ENCODE measurements at regions not wholly inside any gene's neighbourhood (a gene's known extent, or its start where the extent isn't known, plus 50 kb on each side); places are given as distances from the start of the nearest gene placed in this dataset.

DNA sequence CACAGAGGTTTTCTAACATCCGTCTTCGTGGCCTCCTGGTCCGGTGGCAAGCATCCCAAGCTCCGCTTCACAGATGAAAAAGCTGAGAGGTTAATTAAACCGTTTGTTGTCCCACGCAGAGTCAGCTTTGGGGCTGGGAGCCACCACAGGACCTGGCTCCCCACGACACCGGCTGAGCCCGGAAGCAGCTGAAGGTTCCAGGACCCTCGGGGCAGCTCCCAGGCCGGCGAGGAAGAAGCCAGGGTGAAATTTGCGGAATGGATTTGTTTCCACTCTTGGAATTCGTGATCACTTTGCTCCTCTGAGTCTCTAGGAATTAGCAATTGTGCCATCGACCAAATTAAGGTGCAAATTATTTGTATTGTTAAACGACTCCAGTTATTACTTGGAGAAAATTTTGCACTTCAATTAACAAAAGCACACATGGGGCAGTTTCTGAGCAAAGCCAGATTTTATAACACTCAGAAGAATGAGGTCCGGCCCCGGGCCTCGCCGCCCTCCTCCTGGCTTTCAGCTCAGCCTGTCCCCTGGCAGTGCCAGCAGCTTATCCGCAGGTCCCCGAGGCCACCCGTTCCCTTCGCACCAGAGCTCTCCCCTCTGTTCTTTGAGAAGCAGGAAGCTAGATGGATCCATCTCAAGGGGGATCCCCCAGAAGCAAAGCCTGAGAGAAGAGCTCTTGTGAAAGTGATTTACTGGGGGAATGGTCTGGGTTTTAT, 69.1 kb downstream of the SIK1 start (continued):
- TF ChIP-seq TEAD4 (IDR thresholded peaks at IDR 0.05; ENCODE audit: borderline replicate concordance, insufficient read depth) (no peak), GATA2 (CRISPR knock-in tag; IDR thresholded peaks at IDR 0.05) (no peak)
- TF ChIP-seq, protein P1, sequence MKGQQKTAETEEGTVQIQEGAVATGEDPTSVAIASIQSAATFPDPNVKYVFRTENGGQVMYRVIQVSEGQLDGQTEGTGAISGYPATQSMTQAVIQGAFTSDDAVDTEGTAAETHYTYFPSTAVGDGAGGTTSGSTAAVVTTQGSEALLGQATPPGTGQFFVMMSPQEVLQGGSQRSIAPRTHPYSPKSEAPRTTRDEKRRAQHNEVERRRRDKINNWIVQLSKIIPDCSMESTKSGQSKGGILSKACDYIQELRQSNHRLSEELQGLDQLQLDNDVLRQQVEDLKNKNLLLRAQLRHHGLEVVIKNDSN (IDR thresholded peaks at IDR 0.05; ENCODE audit: borderline replicate concordance, low read depth) = no peak

DNA sequence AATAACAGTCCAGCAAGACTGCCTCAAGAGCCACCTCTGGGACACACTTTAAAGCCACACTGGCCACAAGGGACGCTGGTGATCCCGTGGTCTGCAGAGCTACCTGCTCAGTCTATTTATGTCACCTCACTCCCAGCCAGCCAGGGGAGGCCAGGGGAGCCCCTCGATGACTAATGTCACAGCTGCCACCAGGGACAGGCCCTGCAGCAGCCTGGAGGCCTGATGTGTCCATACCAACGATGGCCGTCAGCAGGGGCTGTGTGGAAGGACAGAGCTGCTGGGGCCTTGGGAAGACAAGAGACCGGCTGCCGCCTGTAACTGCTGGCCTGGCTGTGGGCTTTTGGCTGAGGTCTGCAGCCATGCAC, 71.0 kb downstream of the SIK1 start:
- peaks cover 0 to 29% of the 10 kb centered on the region in 2 experiments; a peak in 1 of 4 replicates for H3K4me1 ChIP-seq (ENCODE audit: control insufficient read depth in 1 of 2, insufficient read depth in 2 of 2, low read depth in 1 of 2, low read length in 1 of 2)
- H3K27ac ChIP-seq (ENCODE audit: low read depth in 2 of 2, low read length in 1 of 2) = no peak overlapping the region
- WGBS (ENCODE audit: low lambda C conversion rate) = 79% methylated on average over 6 of the region's 7 CpGs
- no peaks in the 10 kb centered on the region for H3K9me2 ChIP-seq
- H3F3A ChIP-seq (replicated peaks; ENCODE audit: insufficient read depth) = no peaks in the 10 kb centered on the region
- no peaks in the 10 kb centered on the region for H3K9me3 ChIP-seq
- POLR2A ChIA-PET = no interaction called here
- H3K27me3 ChIP-seq (ENCODE audit: insufficient read depth) = no peaks in the 10 kb centered on the region
- H2AFZ ChIP-seq (ENCODE audit: low read depth) = no peak overlapping the region
- H3K9ac ChIP-seq = no peak overlapping the region
- H4K20me1 ChIP-seq (ENCODE audit: insufficient read depth) = no peaks in the 10 kb centered on the region
- H3K79me2 ChIP-seq (ENCODE audit: insufficient read depth) = no peaks in the 10 kb centered on the region
- no peak overlapping the region for H3K4me3 ChIP-seq (ENCODE audit: low read depth in 2 of 2, low read length in 1 of 2)
- DNase-seq = no peak
- H3K36me3 ChIP-seq (replicated peaks in 1 of 2; ENCODE audit: control insufficient read depth in 1 of 2, insufficient read depth in 2 of 2, low read length in 1 of 2) = no peaks in the 10 kb centered on the region
- TF ChIP-seq RCOR1 (IDR thresholded peaks at IDR 0.05; ENCODE audit: low read length) (no peak), RFX5 (IDR thresholded peaks at IDR 0.05; ENCODE audit: low read length) (no peak), EZH2phosphoT487 (IDR thresholded peaks at IDR 0.05; ENCODE audit: borderline replicate concordance, low read depth) (no peak), TAF1 (IDR thresholded peaks at IDR 0.05; ENCODE audit: borderline replicate concordance, low read depth, low read length) (no peak), NRF1 (IDR thresholded peaks at IDR 0.05; ENCODE audit: low read depth, low read length) (no peak), POLR2AphosphoS5 (IDR thresholded peaks at IDR 0.05; ENCODE audit: low read depth, low read length) (no peak), FOXM1 (IDR thresholded peaks at IDR 0.05; ENCODE audit: low read depth) (no peak), GABPA (IDR thresholded peaks at IDR 0.05; ENCODE audit: low read depth) (no peak), SMC3 (IDR thresholded peaks at IDR 0.05; ENCODE audit: low read depth, low read length) (no peak), JUND (IDR thresholded peaks at IDR 0.05) (no peak), NFIC (IDR thresholded peaks at IDR 0.05; ENCODE audit: borderline replicate concordance) (no peak), EP300 (IDR thresholded peaks at IDR 0.05; ENCODE audit: borderline replicate concordance in 1 of 2, low read depth in 1 of 2, low read length in 1 of 2) (no peak), RXRA (IDR thresholded peaks at IDR 0.05; ENCODE audit: borderline replicate concordance, low read depth) (no peak)
- TF ChIP-seq, protein P2, sequence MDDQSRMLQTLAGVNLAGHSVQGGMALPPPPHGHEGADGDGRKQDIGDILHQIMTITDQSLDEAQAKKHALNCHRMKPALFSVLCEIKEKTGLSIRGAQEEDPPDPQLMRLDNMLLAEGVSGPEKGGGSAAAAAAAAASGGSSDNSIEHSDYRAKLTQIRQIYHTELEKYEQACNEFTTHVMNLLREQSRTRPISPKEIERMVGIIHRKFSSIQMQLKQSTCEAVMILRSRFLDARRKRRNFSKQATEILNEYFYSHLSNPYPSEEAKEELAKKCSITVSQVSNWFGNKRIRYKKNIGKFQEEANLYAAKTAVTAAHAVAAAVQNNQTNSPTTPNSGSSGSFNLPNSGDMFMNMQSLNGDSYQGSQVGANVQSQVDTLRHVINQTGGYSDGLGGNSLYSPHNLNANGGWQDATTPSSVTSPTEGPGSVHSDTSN (IDR thresholded peaks at IDR 0.05) = no peak
- TF ChIP-seq, protein P3, sequence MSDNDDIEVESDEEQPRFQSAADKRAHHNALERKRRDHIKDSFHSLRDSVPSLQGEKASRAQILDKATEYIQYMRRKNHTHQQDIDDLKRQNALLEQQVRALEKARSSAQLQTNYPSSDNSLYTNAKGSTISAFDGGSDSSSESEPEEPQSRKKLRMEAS (IDR thresholded peaks at IDR 0.05; ENCODE audit: low read depth) = no peak
- TF ChIP-seq, protein P4, sequence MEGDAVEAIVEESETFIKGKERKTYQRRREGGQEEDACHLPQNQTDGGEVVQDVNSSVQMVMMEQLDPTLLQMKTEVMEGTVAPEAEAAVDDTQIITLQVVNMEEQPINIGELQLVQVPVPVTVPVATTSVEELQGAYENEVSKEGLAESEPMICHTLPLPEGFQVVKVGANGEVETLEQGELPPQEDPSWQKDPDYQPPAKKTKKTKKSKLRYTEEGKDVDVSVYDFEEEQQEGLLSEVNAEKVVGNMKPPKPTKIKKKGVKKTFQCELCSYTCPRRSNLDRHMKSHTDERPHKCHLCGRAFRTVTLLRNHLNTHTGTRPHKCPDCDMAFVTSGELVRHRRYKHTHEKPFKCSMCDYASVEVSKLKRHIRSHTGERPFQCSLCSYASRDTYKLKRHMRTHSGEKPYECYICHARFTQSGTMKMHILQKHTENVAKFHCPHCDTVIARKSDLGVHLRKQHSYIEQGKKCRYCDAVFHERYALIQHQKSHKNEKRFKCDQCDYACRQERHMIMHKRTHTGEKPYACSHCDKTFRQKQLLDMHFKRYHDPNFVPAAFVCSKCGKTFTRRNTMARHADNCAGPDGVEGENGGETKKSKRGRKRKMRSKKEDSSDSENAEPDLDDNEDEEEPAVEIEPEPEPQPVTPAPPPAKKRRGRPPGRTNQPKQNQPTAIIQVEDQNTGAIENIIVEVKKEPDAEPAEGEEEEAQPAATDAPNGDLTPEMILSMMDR (IDR thresholded peaks at IDR 0.05) = no peak
- no peak overlapping the region for H3K4me2 ChIP-seq
- CTCF ChIA-PET = no interaction called here

Data from SK-N-SH (cell line).